Endothelial cell of umbilical vein (primary cell): ENCODE measurements at regions not wholly inside any gene's neighbourhood (a gene's known extent, or its start where the extent isn't known, plus 50 kb on each side); places are given as distances from the start of the nearest gene placed in this dataset.

Experiments
- BruUV-seq: library from RNA; stranded (reverse); fragments of 400-500 nt; replicated peaks from 2 replicates; lab custom pipeline; 2021; lab: Mats Ljungman, UMichigan
- CTCF ChIA-PET: fragments of 300-600, 350-600 bp; sonication (Branson Sonifier 250); formaldehyde crosslinking; loops from one replicate; lab custom pipeline; 2021; ENCODE audit warnings: antibody characterized with exemption, inconsistent platforms; lab: Charles Lee
- POLR2A ChIA-PET: fragments of 300-600, 350-600 bp; sonication (Branson Sonifier 250); formaldehyde crosslinking; loops from one replicate; lab custom pipeline; 2021; ENCODE audit warnings: antibody characterized with exemption, inconsistent platforms; lab: Charles Lee
- DNase-seq: peaks from one replicate; pipeline ENCODE4 v3.0.0-alpha.2; 2011; ENCODE audit warnings: low read depth, low spot score
- FAIRE-seq: peaks from 2 replicates; lab custom pipeline; 2011; peaks lifted over from hg19 to GRCh38; lab: Jason Lieb, UNC
- H2AFZ ChIP-seq: 2 replicates; pipeline ENCODE4 v1.6.0; 2012; ENCODE audit warnings: low read depth, low read length, control low read depth, inconsistent platforms
- H3K27ac ChIP-seq: 2 replicates; pipeline ENCODE4 v1.5.1; 2011; ENCODE audit warnings: low read depth, mild to moderate bottlenecking, control low read depth, low read length, moderate library complexity; ENCODE audit not compliant: insufficient read depth
- H3K27me3 ChIP-seq, 2 experiments: 2 replicates each; pipeline versions ENCODE4 v1.6.0 to v1.6.1; 2011; ENCODE audit warnings: low read length in 2 of 2, mixed read lengths in 1 of 2; ENCODE audit not compliant: control insufficient read depth in 2 of 2, insufficient read depth in 2 of 2
- H3K36me3 ChIP-seq, 2 experiments: 2 replicates in 1 of 2; 3 replicates in 1 of 2; pipeline ENCODE4 v1.5.1; 2011; ENCODE audit warnings: low read length in 2 of 2, mild to moderate bottlenecking in 1 of 2, moderate library complexity in 1 of 2; ENCODE audit not compliant: control insufficient read depth in 2 of 2, insufficient read depth in 2 of 2; ENCODE audit errors: extremely low read depth in 1 of 2
- H3K4me1 ChIP-seq: 3 replicates; pipeline ENCODE4 v1.5.1; 2011; ENCODE audit warnings: mild to moderate bottlenecking, low read length; ENCODE audit not compliant: control insufficient read depth, insufficient read depth; ENCODE audit errors: extremely low read depth
- H3K4me2 ChIP-seq: 2 replicates; pipeline ENCODE4 v1.6.1; 2011; ENCODE audit warnings: low read length, control low read depth, mixed read lengths; ENCODE audit not compliant: insufficient read depth
- H3K4me3 ChIP-seq, 3 experiments: fragments of 200-600 bp in 1 of 3; sonication (generic), shearing (Covaris generic) in 1 of 3; replicated peaks in 1 of 3; 2 replicates each; pipeline ENCODE4 v1.5.1; 2011 to 2016; ENCODE audit warnings: control low read depth in 3 of 3, low read length in 3 of 3, mild to moderate bottlenecking in 2 of 3, inconsistent platforms in 1 of 3, low read depth in 1 of 3, moderate library complexity in 1 of 3; ENCODE audit not compliant: insufficient read depth in 1 of 3
- H3K79me2 ChIP-seq: 2 replicates; pipeline ENCODE4 v1.6.0; 2012; ENCODE audit warnings: low read length, inconsistent platforms; ENCODE audit not compliant: control insufficient read depth, insufficient read depth
- H3K9ac ChIP-seq: replicated peaks from 2 replicates; pipeline ENCODE3; 2011; ENCODE audit warnings: low read length, control low read depth; ENCODE audit not compliant: insufficient read depth; ENCODE audit errors: extremely low read depth
- H3K9me1 ChIP-seq: replicated peaks from 3 replicates; pipeline ENCODE4 v1.6.0; 2011; ENCODE audit warnings: mild to moderate bottlenecking, low read length; ENCODE audit not compliant: control insufficient read depth, insufficient read depth; ENCODE audit errors: extremely low read depth
- H3K9me3 ChIP-seq: replicated peaks from 2 replicates; pipeline ENCODE4 v1.5.1; 2012; ENCODE audit warnings: low read length, inconsistent platforms; ENCODE audit not compliant: control insufficient read depth, insufficient read depth
- H4K20me1 ChIP-seq: replicated peaks from 2 replicates; pipeline ENCODE3; 2011; ENCODE audit warnings: mild to moderate bottlenecking, low read length; ENCODE audit not compliant: control insufficient read depth, insufficient read depth; ENCODE audit errors: extremely low read depth
- EZH2 ChIP-seq: IDR thresholded peaks from 2 replicates; pipeline ENCODE4 v1.6.1; 2012; ENCODE audit warnings: borderline replicate concordance, low read depth, mild to moderate bottlenecking, moderate library complexity, low read length, inconsistent platforms; ENCODE audit not compliant: severe bottlenecking
- FOS ChIP-seq: IDR thresholded peaks from 2 replicates; pipeline ENCODE4 v1.6.1; 2011; ENCODE audit warnings: mild to moderate bottlenecking, low read length, moderate library complexity, borderline replicate concordance; ENCODE audit not compliant: insufficient read depth
- GATA2 ChIP-seq: IDR thresholded peaks from 2 replicates; pipeline ENCODE4 v1.7.0; 2011; ENCODE audit warnings: low read depth, mild to moderate bottlenecking, moderate library complexity, mixed read lengths, low read length; ENCODE audit not compliant: insufficient read length, insufficient read depth
- JUN ChIP-seq: IDR thresholded peaks from 2 replicates; pipeline ENCODE4 v1.6.1; 2011; ENCODE audit warnings: borderline replicate concordance, low read depth; ENCODE audit not compliant: insufficient read length, insufficient read depth
- MYC ChIP-seq: IDR thresholded peaks from one replicate; pipeline ENCODE4 v1.6.1; 2011; ENCODE audit warnings: mild to moderate bottlenecking, low read depth, low read length
- POLR2A ChIP-seq: IDR thresholded peaks from 2 replicates; pipeline ENCODE4 v1.6.1; 2012; ENCODE audit warnings: low read depth, mild to moderate bottlenecking, control low read depth, low read length
- POLR2AphosphoS5 ChIP-seq: IDR thresholded peaks from 2 replicates; pipeline ENCODE4 v1.6.1; 2012; ENCODE audit warnings: low read depth, mild to moderate bottlenecking, control low read depth, low read length, moderate library complexity; ENCODE audit not compliant: insufficient read depth
- dilution Hi-C: fragments of 300-500 bp; cut with MboI; formaldehyde crosslinking; loops from one replicate; pipeline ENCODE4 v1.15.0; 2019; ENCODE audit warnings: low sequenced_read_pairs; ENCODE audit not compliant: extremely low pct_ligation_motif_present
- intact Hi-C: fragments of 100-400 bp; cut with micrococcal nuclease; formaldehyde crosslinking; loops from one replicate; pipeline ENCODE4 v1.10.0; 2022
- TF ChIP-seq, protein P1 (sequence below): IDR thresholded peaks from 2 replicates; pipeline ENCODE4 v1.6.1; 2011; ENCODE audit not compliant: insufficient read depth, insufficient read length
- TF ChIP-seq, protein P2 (sequence below), 2 donors: IDR thresholded peaks; 1 replicate in 1 of 2; 2 replicates in 1 of 2; pipeline ENCODE4 v1.5.1; 2011; ENCODE audit warnings: low read length in 2 of 2, mild to moderate bottlenecking in 2 of 2, moderate library complexity in 2 of 2, control low read depth in 1 of 2, inconsistent platforms in 1 of 2, low read depth in 1 of 2; ENCODE audit not compliant: insufficient read depth in 1 of 2; ENCODE audit errors: extremely low read depth in 1 of 2

DNA sequence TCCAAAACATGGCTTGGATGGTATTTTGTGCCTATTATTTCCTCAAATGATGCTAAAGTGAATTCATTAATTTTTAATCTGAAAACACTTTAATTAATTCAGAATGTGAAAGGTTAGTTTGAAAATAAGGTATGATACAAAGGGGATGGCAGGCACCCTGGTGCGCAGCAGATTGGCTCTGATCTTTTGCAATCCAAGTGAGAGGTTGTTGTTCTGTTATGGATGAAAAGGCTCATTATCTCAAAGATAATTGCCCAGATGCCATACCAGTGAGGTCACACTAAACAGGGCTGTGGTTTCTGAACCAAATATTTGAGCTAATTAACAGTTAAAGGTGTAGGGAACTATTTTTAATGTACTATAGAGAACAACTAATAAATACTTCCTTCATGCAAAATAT is 504.9 kb downstream of the RAPGEF2 start:
- CTCF ChIA-PET: no interaction called here
- POLR2A ChIA-PET: no interaction called here
- TF ChIP-seq, protein P1, sequence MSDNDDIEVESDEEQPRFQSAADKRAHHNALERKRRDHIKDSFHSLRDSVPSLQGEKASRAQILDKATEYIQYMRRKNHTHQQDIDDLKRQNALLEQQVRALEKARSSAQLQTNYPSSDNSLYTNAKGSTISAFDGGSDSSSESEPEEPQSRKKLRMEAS: no peak
- TF ChIP-seq EZH2 (no peak), POLR2AphosphoS5 (no peak), JUN (no peak), MYC (no peak), POLR2A (no peak), FOS (no peak), GATA2 (no peak)
- TF ChIP-seq, protein P2, sequence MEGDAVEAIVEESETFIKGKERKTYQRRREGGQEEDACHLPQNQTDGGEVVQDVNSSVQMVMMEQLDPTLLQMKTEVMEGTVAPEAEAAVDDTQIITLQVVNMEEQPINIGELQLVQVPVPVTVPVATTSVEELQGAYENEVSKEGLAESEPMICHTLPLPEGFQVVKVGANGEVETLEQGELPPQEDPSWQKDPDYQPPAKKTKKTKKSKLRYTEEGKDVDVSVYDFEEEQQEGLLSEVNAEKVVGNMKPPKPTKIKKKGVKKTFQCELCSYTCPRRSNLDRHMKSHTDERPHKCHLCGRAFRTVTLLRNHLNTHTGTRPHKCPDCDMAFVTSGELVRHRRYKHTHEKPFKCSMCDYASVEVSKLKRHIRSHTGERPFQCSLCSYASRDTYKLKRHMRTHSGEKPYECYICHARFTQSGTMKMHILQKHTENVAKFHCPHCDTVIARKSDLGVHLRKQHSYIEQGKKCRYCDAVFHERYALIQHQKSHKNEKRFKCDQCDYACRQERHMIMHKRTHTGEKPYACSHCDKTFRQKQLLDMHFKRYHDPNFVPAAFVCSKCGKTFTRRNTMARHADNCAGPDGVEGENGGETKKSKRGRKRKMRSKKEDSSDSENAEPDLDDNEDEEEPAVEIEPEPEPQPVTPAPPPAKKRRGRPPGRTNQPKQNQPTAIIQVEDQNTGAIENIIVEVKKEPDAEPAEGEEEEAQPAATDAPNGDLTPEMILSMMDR (IDR thresholded peaks at IDR 0.05; ENCODE audit: extremely low read depth in 1 of 2, insufficient read depth in 1 of 2, low read depth in 1 of 2, low read length in 2 of 2): no peak
- dilution Hi-C loops: no loop called here
- Histone ChIP-seq H2AFZ (no peak overlapping the region), H3K4me3 (no peak overlapping the region), H3K9ac (no peak overlapping the region), H3K4me1 (no peaks in the 10 kb centered on the region), H3K36me3 (no peaks in the 10 kb centered on the region), H4K20me1 (no peaks in the 10 kb centered on the region), H3K4me2 (no peak overlapping the region), H3K79me2 (no peaks in the 10 kb centered on the region), H3K9me3 (no peaks in the 10 kb centered on the region), H3K27ac (no peak overlapping the region), H3K27me3 (no peaks in the 10 kb centered on the region), H3K9me1 (no peaks in the 10 kb centered on the region)
- BruUV-seq: no TSS peak
- DNase-seq (no peak), FAIRE-seq (no peak)
- intact Hi-C loops: no loop called here
